ENCODE measurements at regions not wholly inside any gene's neighbourhood (a gene's known extent, or its start where the extent isn't known, plus 50 kb on each side); places are given as distances from the start of the nearest gene placed in this dataset.
"Not testable (repeated sequence)": the region's sequence is repeated elsewhere in the genome, so short reads cannot be mapped to it uniquely, and the experiment has no call there.

DNA sequence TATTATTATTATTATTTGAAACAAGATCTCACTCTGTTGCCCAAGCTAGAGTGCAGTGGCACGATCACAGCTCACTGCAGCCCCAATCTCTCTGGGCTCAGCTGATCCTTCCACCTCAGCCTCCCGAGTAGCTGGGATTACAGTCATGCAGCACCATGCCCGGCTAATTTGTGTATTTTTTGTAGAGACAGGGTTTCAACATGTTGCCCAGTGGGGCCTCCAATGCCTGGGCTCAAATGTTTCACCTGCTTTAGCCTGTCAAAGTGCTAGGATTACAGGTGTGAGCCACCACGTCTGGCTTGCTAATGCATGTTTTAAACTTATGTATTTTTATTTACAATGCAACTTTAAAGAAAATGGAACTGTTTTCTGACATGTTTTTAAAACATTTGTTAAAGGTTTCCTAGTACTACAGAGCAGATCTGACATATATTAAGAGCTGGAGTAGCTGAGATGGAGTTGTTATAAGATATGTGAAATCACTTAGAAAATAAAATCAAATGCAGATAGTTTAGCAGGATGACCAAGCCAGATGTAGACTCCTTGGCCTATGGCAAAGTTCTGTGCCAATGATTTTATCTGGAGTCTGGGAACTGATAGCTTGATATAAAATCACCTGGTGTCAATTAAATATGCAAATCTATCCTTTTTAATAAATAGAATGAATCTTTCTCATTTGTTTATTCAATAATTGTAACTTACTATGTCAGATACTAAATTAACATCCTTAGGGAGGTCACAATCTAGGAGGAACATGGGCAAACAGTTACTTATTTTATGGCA is 310.1 kb upstream of the NAALADL2 start:
- H3K27ac Mint-ChIP-seq: no peak overlapping the region
- H3K27me3 Mint-ChIP-seq: no peaks in the 10 kb centered on the region
- ChIA-PET POLR2A (no interaction called here), CTCF (no interaction called here)
- DNase-seq: no peak
- no peaks in the 10 kb centered on the region for H3K9me3 Mint-ChIP-seq
- H3K4me3 Mint-ChIP-seq: no peak overlapping the region
- H3K36me3 Mint-ChIP-seq (ENCODE audit: low read depth): no peaks in the 10 kb centered on the region
- no peaks in the 10 kb centered on the region for H3K4me1 Mint-ChIP-seq

DNA sequence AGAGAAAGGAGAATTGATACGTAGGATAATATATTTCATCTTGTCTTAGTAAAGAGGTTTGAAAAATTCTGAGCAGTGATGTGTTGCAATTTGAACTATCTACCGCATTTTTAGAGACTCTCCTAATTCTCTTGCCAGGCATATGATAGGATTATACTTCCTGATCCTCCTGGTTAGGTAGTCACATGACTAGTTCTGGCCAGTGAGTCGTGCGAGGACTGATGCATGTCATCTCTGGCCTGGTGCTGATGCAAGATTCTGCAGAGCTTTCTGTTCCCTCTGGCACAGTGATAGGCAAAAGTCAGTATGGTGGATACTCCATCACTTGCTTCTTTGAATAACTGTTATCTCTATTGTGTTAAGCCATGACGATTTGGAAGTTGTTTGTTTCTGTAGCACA is 277.6 kb upstream of the NAALADL2 start:
- Mint-ChIP-seq H3K4me1 (no peaks in the 10 kb centered on the region), H3K4me3 (no peak overlapping the region), H3K9me3 (peaks cover 3% of the 10 kb centered on the region), H3K27ac (no peak overlapping the region), H3K27me3 (no peaks in the 10 kb centered on the region), H3K36me3 (ENCODE audit: low read depth) (no peaks in the 10 kb centered on the region)
- DNase-seq: no peak
- ChIA-PET POLR2A (no interaction called here), CTCF (no interaction called here)

DNA sequence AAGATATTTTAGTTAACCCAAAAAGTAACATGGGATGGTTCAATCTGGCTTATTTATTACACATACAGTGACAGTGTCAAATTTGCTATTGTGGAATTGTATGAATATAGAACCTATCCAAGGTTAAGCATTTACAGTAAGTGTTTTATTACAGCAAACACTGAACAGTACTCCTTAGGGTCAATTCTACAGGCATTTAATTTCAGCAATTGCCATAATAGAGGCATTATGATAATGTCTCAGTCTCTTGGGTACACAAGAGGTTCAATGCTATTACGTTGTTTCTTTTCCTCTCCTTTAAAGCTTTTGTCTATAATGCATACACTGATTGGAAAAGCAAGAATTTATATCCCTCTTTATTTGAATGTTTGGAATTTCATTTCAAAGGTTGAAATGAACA is 275.7 kb upstream of the NAALADL2 start:
- ChIA-PET POLR2A (no interaction called here), CTCF (no interaction called here)
- Mint-ChIP-seq H3K27me3 (no peaks in the 10 kb centered on the region), H3K4me3 (no peak overlapping the region), H3K36me3 (ENCODE audit: low read depth) (no peaks in the 10 kb centered on the region), H3K9me3 (peaks cover 11% of the 10 kb centered on the region), H3K4me1 (no peaks in the 10 kb centered on the region), H3K27ac (no peak overlapping the region)
- DNase-seq: no peak

DNA sequence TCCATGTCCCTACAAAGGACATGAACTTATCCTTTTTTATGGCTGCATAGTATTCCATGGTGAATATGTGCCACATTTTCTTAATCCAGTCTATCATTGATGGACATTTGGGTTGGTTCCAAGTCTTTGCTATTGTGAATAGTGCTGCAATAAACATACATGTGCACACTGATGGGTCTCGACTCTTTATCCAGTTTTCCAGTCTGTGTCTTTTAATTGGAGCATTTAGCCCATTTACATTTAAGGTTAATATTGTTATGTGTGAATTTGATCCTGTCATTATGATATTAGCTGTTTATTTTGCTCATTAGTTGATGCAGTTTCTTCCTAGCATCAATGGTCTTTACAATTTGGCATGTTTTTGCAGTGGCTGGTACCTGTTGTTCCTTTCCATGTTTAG is 272.0 kb upstream of the NAALADL2 start:
- H3K4me3 Mint-ChIP-seq; H3K36me3 Mint-ChIP-seq (ENCODE audit: low read depth); DNase-seq; H3K27ac Mint-ChIP-seq; CTCF ChIA-PET; POLR2A ChIA-PET; H3K4me1 Mint-ChIP-seq; H3K27me3 Mint-ChIP-seq: not testable (repeated sequence)
- peaks cover 13% of the 10 kb centered on the region for H3K9me3 Mint-ChIP-seq

DNA sequence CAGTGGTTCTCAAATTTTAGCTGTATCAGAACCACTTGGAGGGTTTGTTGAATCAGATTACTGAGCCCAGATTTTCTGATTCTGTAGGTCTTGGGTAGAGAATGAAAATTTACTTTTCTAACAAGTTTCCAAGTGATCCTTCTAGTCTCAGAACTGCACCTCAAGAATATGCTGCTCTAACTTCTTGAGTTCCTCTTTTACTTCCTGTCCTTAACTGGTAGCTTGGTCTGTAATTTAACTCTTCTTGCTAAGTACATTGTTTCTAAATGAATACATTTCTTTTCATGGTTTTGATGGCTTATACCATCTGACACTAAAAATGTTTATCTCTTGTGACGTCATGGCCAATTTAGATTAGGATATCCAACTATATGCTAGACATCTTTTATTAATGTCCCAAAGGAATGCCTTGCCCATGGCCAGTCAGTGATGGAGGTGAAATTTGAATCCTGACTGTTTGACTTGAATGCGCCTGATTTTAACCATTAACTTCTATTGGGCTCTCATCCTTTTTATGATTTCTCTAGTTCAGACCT is 262.6 kb upstream of the NAALADL2 start:
- Mint-ChIP-seq H3K36me3 (ENCODE audit: low read depth) (no peaks in the 10 kb centered on the region), H3K27ac (no peak overlapping the region), H3K27me3 (no peaks in the 10 kb centered on the region), H3K9me3 (peaks cover 4% of the 10 kb centered on the region), H3K4me1 (no peaks in the 10 kb centered on the region), H3K4me3 (no peak overlapping the region)
- CTCF ChIA-PET: no interaction called here
- POLR2A ChIA-PET: no interaction called here
- DNase-seq: no peak

DNA sequence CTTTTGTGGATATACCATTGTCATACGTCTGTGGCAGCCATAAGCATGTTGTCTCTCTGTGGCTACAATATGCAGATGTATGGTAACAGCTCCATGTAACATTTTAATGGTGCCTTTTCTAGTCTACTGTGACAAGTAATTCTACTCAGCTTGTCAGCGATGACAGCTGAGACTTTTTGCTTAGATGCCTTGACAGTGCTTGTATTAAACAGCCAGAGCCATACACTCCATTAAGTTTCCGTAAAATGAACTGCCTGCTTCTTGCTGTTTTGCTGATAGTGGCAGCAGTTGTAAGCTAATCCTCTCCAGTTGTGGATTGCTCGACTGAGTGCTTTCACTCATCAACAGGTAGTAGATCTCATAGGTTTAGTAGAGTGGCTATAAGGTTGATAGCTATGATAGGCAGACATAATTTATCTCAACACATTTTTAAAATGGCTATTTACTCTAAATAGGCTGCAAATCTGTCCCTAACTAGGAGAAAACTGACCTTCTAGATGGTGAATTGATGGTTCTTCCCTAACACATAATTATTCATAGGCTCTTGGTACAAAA is 260.2 kb upstream of the NAALADL2 start:
- Mint-ChIP-seq H3K4me1 (no peaks in the 10 kb centered on the region), H3K27ac (no peak overlapping the region), H3K9me3 (peaks cover 2% of the 10 kb centered on the region), H3K4me3 (no peak overlapping the region), H3K36me3 (ENCODE audit: low read depth) (no peaks in the 10 kb centered on the region), H3K27me3 (no peaks in the 10 kb centered on the region)
- DNase-seq: no peak
- POLR2A ChIA-PET: no interaction called here
- CTCF ChIA-PET: no interaction called here

DNA sequence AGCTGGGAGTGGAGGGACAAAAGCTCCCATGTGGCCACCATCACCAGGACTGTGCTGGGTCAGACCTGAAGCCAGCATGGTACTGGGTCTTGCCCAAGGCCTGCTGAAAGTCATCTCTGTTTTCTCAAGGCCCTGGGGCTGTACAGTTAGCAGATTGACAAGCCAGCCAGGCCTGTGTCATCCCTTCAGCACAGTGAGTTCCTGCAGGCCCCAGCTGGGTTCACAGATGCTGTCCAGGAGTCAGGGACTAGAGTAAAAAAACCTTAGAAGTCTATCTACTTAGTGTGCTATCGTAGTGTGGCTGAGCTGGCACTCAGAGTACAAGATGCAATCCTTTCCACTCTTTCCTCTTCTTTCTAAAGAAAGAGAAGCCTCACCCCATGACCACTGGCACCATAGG is 246.0 kb upstream of the NAALADL2 start:
- Mint-ChIP-seq H3K36me3 (ENCODE audit: low read depth) (no peaks in the 10 kb centered on the region), H3K4me3 (no peak overlapping the region), H3K4me1 (no peaks in the 10 kb centered on the region), H3K27ac (no peak overlapping the region), H3K27me3 (no peaks in the 10 kb centered on the region), H3K9me3 (peaks cover 2% of the 10 kb centered on the region)
- POLR2A ChIA-PET: no interaction called here
- CTCF ChIA-PET: no interaction called here
- no peak for DNase-seq

DNA sequence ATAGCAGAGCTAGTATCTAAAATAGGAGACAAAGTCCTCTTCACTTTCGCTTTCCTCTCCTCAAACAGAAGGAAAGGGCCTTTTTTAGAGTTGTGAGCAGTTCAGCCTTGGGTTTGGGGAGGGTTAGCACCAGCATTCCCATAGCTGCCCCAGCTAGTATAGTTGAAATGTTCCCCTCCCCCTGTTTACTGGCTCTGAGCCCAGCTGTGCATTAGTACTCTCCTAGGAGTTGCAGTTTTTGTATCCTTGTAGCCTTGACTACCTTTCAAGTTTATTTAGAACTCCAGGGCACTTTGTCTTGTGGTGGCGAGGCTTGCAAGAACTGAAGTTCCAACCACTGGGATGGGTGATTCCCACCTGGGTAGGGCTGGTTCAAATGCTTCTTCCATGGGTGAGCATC is 245.1 kb upstream of the NAALADL2 start:
- ChIA-PET CTCF (no interaction called here), POLR2A (no interaction called here)
- Mint-ChIP-seq H3K27ac (no peak overlapping the region), H3K27me3 (no peaks in the 10 kb centered on the region), H3K4me1 (no peaks in the 10 kb centered on the region), H3K36me3 (ENCODE audit: low read depth) (no peaks in the 10 kb centered on the region), H3K4me3 (no peak overlapping the region), H3K9me3 (peaks cover 2% of the 10 kb centered on the region)
- no peak for DNase-seq

DNA sequence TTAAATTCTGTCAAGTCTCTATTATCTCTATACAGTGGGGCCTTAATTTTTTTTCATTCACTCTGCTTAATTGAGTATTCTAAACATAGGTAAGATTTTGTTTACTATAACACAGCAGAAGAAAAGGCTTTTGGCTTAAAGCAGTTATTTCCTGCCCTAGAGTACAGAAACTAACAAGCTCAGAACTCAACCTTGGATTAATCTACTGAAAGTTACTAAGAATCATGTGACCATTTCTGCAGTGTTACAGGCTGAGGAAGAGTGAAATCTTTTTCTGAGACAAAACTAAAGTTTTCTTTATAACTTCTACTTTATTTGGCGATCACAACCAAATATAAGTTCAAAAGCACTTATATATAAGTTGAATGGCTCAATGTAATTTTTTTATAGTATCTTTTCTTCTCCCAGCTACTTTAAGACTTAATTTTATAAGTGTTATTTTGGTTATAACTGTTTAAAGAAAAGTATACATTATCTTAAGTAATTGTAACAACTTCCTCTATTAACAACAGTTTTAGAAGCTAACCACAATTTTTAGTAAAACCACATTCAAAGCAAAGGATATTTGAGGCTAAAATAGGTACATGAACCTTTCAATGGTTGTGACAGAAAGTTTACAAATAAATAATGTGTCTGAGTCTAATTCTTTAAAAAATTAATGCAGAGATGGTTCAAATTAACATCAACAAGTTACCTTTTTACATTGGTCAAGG is 240.6 kb upstream of the NAALADL2 start:
- CTCF ChIA-PET: no interaction called here
- DNase-seq: no peak
- Mint-ChIP-seq H3K4me3 (no peak overlapping the region), H3K36me3 (ENCODE audit: low read depth) (no peaks in the 10 kb centered on the region), H3K27me3 (no peaks in the 10 kb centered on the region), H3K4me1 (no peaks in the 10 kb centered on the region), H3K27ac (no peak overlapping the region), H3K9me3 (no peaks in the 10 kb centered on the region)
- POLR2A ChIA-PET: no interaction called here

DNA sequence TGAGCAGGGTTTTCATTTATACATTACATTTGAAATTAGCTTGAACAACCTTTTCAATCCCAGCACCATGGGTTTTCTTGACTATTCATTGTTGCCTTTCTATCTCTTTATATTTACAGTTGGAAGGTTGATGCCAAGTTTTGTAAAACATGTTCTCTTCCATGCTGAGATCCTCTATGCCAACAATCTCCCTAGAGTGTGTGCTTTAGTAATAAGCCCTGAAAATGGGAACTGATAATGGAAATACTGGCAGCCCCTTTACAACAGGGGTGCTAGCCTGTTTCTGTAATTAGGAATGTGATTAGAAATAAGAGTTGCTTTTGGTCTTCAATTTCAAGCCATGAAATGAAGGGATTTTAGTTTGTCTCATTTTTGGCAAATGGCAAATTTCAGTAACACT is 239.9 kb upstream of the NAALADL2 start:
- no peak overlapping the region for H3K27ac Mint-ChIP-seq
- H3K36me3 Mint-ChIP-seq (ENCODE audit: low read depth): no peaks in the 10 kb centered on the region
- no peak for DNase-seq
- ChIA-PET CTCF (no interaction called here), POLR2A (no interaction called here)
- H3K4me1 Mint-ChIP-seq: no peaks in the 10 kb centered on the region
- H3K9me3 Mint-ChIP-seq: no peaks in the 10 kb centered on the region
- H3K4me3 Mint-ChIP-seq: no peak overlapping the region
- no peaks in the 10 kb centered on the region for H3K27me3 Mint-ChIP-seq

DNA sequence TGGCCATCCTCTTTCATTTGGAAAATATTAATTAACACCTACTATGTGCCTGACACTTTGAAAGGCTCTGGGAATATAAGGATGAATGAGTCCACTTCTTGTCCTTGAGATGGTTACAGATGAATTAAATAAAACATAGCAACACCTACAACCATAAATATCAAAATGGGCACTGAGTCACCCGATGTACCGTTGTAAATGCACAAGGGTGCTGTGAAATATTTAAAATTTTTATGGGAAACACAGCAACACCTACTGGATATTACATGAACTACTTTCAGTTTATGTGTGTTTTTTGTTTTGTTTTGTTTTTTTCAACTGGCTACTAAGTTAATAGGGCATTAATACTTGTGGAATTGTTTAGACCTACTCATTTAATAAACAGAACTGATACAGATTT is 239.0 kb upstream of the NAALADL2 start:
- no peaks in the 10 kb centered on the region for H3K27me3 Mint-ChIP-seq
- DNase-seq: no peak
- POLR2A ChIA-PET: no interaction called here
- H3K27ac Mint-ChIP-seq: no peak overlapping the region
- H3K36me3 Mint-ChIP-seq (ENCODE audit: low read depth): no peaks in the 10 kb centered on the region
- H3K9me3 Mint-ChIP-seq: no peaks in the 10 kb centered on the region
- CTCF ChIA-PET: no interaction called here
- H3K4me1 Mint-ChIP-seq: no peaks in the 10 kb centered on the region
- H3K4me3 Mint-ChIP-seq: no peak overlapping the region

DNA sequence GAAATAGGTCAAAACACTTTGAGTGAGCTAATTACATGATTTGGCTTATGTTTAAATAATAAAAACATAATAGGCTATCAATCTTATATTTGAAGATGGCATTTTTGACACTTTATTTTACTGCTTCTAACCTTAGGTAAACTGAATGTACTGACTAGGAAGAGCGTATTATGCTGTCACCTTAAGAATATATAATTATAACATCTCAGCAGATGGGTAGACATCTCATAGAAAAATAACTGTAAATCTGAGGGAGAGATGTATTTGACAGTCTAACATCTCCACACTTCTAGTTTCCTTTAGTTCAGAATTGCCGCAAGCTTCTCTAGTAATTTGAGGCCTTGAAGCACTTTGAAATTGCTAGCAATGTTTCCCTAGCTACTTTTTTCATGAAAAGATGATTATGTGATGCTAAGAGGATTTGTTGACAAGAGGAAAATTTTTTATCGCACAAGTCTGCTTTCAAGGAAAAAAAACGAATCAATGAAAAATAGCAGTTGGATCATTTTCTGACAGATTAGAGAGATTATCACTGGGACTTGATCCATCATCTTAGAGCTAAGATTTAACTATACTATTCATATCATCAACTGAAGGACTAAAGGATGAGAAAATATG is 238.2 kb upstream of the NAALADL2 start:
- H3K27ac Mint-ChIP-seq: no peak overlapping the region
- DNase-seq: no peak
- ChIA-PET POLR2A (no interaction called here), CTCF (no interaction called here)
- H3K36me3 Mint-ChIP-seq (ENCODE audit: low read depth): no peaks in the 10 kb centered on the region
- H3K4me3 Mint-ChIP-seq: no peak overlapping the region
- no peaks in the 10 kb centered on the region for H3K4me1 Mint-ChIP-seq
- no peaks in the 10 kb centered on the region for H3K27me3 Mint-ChIP-seq
- H3K9me3 Mint-ChIP-seq: no peaks in the 10 kb centered on the region

DNA sequence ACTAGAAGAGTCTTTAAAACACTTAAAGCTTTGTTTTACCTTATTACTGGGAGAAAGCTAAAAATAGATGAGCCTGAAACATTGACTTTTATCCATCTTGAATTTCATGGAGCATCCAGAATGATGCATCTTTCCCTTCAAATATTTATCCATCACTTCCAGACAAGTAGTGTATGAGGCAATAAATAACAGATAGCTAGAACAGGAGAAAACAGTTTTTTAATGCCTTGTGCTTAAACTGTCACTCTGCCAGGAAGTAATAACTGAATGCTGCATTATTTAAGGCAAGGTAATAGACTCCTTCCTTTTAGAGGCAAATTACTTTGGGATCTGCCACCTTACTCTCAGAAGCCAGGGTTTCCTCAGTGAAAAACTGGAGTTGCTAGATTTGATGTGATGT is 225.8 kb upstream of the NAALADL2 start:
- no peaks in the 10 kb centered on the region for H3K36me3 Mint-ChIP-seq (ENCODE audit: low read depth)
- H3K27me3 Mint-ChIP-seq: no peaks in the 10 kb centered on the region
- H3K9me3 Mint-ChIP-seq: peaks cover 5% of the 10 kb centered on the region
- POLR2A ChIA-PET: no interaction called here
- no peak overlapping the region for H3K4me3 Mint-ChIP-seq
- no peak overlapping the region for H3K27ac Mint-ChIP-seq
- CTCF ChIA-PET: no interaction called here
- no peaks in the 10 kb centered on the region for H3K4me1 Mint-ChIP-seq
- DNase-seq: no peak

DNA sequence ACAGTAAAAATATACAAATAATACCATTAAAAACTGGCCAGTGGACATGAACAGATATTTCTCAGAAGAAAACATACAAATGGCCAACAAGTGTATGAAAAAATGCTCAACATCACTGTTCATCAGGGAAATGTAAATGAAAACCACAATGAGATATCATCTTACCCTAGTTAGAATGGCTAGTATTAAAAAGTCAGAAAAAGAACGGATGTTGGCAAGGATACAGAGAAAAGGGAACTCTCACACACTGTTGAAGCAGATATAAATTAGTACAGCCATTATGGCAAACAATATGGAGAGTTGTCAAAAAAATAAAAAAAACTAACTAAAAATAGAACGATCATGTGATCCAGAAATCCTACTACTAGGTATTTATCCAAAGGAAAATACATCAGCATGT is 222.7 kb upstream of the NAALADL2 start:
- H3K36me3 Mint-ChIP-seq (ENCODE audit: low read depth): no peaks in the 10 kb centered on the region
- no peak for DNase-seq
- H3K4me3 Mint-ChIP-seq: no peak overlapping the region
- H3K27ac Mint-ChIP-seq: no peak overlapping the region
- H3K27me3 Mint-ChIP-seq: no peaks in the 10 kb centered on the region
- ChIA-PET POLR2A (no interaction called here), CTCF (no interaction called here)
- no peaks in the 10 kb centered on the region for H3K4me1 Mint-ChIP-seq
- H3K9me3 Mint-ChIP-seq: peaks cover 3% of the 10 kb centered on the region

All from activated CD4-positive, alpha-beta memory T cell treated with anti-CD3 and anti-CD28 coated beads, Interleukin-2, amount 10 ng/mL, durations not matched to agents 7 days and 5 days (primary cell).